C4-2B (cell line): ENCODE measurements at regions not wholly inside any gene's neighbourhood (a gene's known extent, or its start where the extent isn't known, plus 50 kb on each side); places are given as distances from the start of the nearest gene placed in this dataset.

Source experiments
- CTCF ChIP-seq: fragments of 450-650 bp; conservative IDR thresholded peaks from 2 replicates; pipeline ENCODE4 v1.5.1; 2017; ENCODE audit warnings: mild to moderate bottlenecking
- ZFX ChIP-seq: fragments of 450-650 bp; IDR thresholded peaks from 2 replicates; pipeline ENCODE4 v1.6.1; 2017

- TF ChIP-seq CTCF (no peak), ZFX (no peak)
Observed at GRCh38 chr12:102757154-102757881, 159.7 kb downstream of the PAH start.
